SK-N-SH treated with all-trans-retinoic acid at 6 μM for 48 hours (cell line): ENCODE measurements at regions not wholly inside any gene's neighbourhood (a gene's known extent, or its start where the extent isn't known, plus 50 kb on each side); places are given as distances from the start of the nearest gene placed in this dataset.

Experiments used
- ATAC-seq: fragments of 200-7000 bp; cut with Tn5 transposase; 3 replicates; pipeline ENCODE4 v1.9.1; 2020; ENCODE audit warnings: mild to moderate bottlenecking, moderate library complexity
- BACH2 ChIP-seq: fragments of 250-450 bp; sonication (Bioruptor Pico); IDR thresholded peaks from 2 replicates; pipeline ENCODE4 v1.9.0; 2021; ENCODE audit warnings: mild to moderate bottlenecking, borderline replicate concordance
- CSDC2 ChIP-seq: fragments of 250-450 bp; sonication (Bioruptor Pico); IDR thresholded peaks from 2 replicates; pipeline ENCODE4 v1.5.0; 2020; ENCODE audit warnings: mild to moderate bottlenecking, moderate library complexity
- ESRRG ChIP-seq: fragments of 250-450 bp; sonication (Bioruptor Pico); IDR thresholded peaks from 2 replicates; pipeline ENCODE4 v1.6.1; 2021; ENCODE audit warnings: mild to moderate bottlenecking
- GLIS3 ChIP-seq: fragments of 250-450 bp; sonication (Bioruptor Pico); IDR thresholded peaks from 2 replicates; pipeline ENCODE4 v1.5.0; 2020; ENCODE audit warnings: mild to moderate bottlenecking, moderate library complexity
- ISL1 ChIP-seq: fragments of 250-450 bp; sonication (Bioruptor Pico); IDR thresholded peaks from 2 replicates; pipeline ENCODE4 v2.1.2; 2022; ENCODE audit warnings: mild to moderate bottlenecking, moderate library complexity
- OSR1 ChIP-seq: fragments of 250-450 bp; sonication (Bioruptor Pico); IDR thresholded peaks from 2 replicates; pipeline ENCODE4 v1.8.0; 2022; ENCODE audit warnings: moderate library complexity, mild to moderate bottlenecking, inconsistent platforms
- PATZ1 ChIP-seq: fragments of 250-450 bp; sonication (Bioruptor Pico); IDR thresholded peaks from 2 replicates; pipeline ENCODE4 v1.8.0; 2020; ENCODE audit warnings: mild to moderate bottlenecking, moderate library complexity, borderline replicate concordance
- PPARA ChIP-seq: fragments of 250-450 bp; sonication (Bioruptor Pico); IDR thresholded peaks from 2 replicates; pipeline ENCODE4 v1.5.0; 2020; ENCODE audit warnings: mild to moderate bottlenecking, borderline replicate concordance
- RARB ChIP-seq: fragments of 250-450 bp; sonication (Bioruptor Pico); IDR thresholded peaks from 2 replicates; pipeline ENCODE4 v1.8.0; 2021; ENCODE audit warnings: mild to moderate bottlenecking, moderate library complexity
- SNAI2 ChIP-seq: fragments of 250-450 bp; sonication (Bioruptor Pico); IDR thresholded peaks from 2 replicates; pipeline ENCODE4 v1.5.0; 2020; ENCODE audit warnings: mild to moderate bottlenecking, moderate library complexity
- TCF4 ChIP-seq: fragments of 250-450 bp; sonication (Bioruptor Pico); IDR thresholded peaks from 2 replicates; pipeline ENCODE4 v1.8.0; 2021; ENCODE audit warnings: mild to moderate bottlenecking, moderate library complexity, borderline replicate concordance
- TOX ChIP-seq: fragments of 250-450 bp; sonication (Bioruptor Pico); IDR thresholded peaks from 2 replicates; pipeline ENCODE4 v1.8.0; 2021; ENCODE audit warnings: mild to moderate bottlenecking, moderate library complexity, borderline replicate concordance
- TSHZ2 ChIP-seq: fragments of 250-450 bp; sonication (Bioruptor Pico); IDR thresholded peaks from 2 replicates; pipeline ENCODE4 v1.5.0; 2020; ENCODE audit warnings: mild to moderate bottlenecking, moderate library complexity
- ZFP3 ChIP-seq: fragments of 250-450 bp; sonication (Bioruptor Pico); IDR thresholded peaks from 2 replicates; pipeline ENCODE4 v1.5.0; 2020; ENCODE audit warnings: mild to moderate bottlenecking, moderate library complexity
- ZFP30 ChIP-seq: fragments of 450-650 bp; formaldehyde crosslinking; IDR thresholded peaks from 2 replicates; pipeline ENCODE4 v1.5.0; 2022; ENCODE audit warnings: mild to moderate bottlenecking, moderate library complexity
- ZNF565 ChIP-seq: fragments of 450-650 bp; formaldehyde crosslinking; conservative IDR thresholded peaks from 2 replicates; pipeline ENCODE4 v1.5.0; 2020; ENCODE audit warnings: low read depth, mild to moderate bottlenecking, moderate library complexity
- ZNF70 ChIP-seq: fragments of 450-650 bp; formaldehyde crosslinking; IDR thresholded peaks from 2 replicates; pipeline ENCODE4 v1.5.0; 2020; ENCODE audit warnings: mild to moderate bottlenecking, moderate library complexity
- ZNF8 ChIP-seq: fragments of 450-650 bp; formaldehyde crosslinking; IDR thresholded peaks from 2 replicates; pipeline ENCODE4 v1.5.0; 2020; ENCODE audit warnings: mild to moderate bottlenecking, moderate library complexity
- TF ChIP-seq, protein P1 (sequence below): fragments of 250-450 bp; sonication (Bioruptor Pico); IDR thresholded peaks from 2 replicates; pipeline ENCODE4 v1.5.1; 2021; ENCODE audit warnings: mild to moderate bottlenecking, moderate library complexity
- TF ChIP-seq, protein P2 (sequence below): fragments of 250-450 bp; sonication (Bioruptor Pico); IDR thresholded peaks from 2 replicates; pipeline ENCODE4 v1.8.0; 2021; ENCODE audit warnings: low read depth, mild to moderate bottlenecking, moderate library complexity, borderline replicate concordance

- ATAC-seq, result no peak
- no peak for TF ChIP-seq TSHZ2
- TF ChIP-seq TOX (CRISPR knock-in tag), result no peak
- TF ChIP-seq ZFP3, result no peak
- no peak for TF ChIP-seq RARB (CRISPR knock-in tag)
- TF ChIP-seq ZNF70, result no peak
- TF ChIP-seq, protein P1, sequence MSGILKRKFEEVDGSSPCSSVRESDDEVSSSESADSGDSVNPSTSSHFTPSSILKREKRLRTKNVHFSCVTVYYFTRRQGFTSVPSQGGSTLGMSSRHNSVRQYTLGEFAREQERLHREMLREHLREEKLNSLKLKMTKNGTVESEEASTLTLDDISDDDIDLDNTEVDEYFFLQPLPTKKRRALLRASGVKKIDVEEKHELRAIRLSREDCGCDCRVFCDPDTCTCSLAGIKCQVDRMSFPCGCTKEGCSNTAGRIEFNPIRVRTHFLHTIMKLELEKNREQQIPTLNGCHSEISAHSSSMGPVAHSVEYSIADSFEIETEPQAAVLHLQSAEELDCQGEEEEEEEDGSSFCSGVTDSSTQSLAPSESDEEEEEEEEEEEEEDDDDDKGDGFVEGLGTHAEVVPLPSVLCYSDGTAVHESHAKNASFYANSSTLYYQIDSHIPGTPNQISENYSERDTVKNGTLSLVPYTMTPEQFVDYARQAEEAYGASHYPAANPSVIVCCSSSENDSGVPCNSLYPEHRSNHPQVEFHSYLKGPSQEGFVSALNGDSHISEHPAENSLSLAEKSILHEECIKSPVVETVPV, result no peak
- TF ChIP-seq TCF4 (CRISPR knock-in tag), result no peak
- TF ChIP-seq BACH2, result no peak
- no peak for TF ChIP-seq PATZ1 (CRISPR knock-in tag)
- TF ChIP-seq GLIS3 (CRISPR knock-in tag), result no peak
- TF ChIP-seq CSDC2 (CRISPR knock-in tag), result no peak
- TF ChIP-seq OSR1 (CRISPR knock-in tag), result no peak
- no peak for TF ChIP-seq SNAI2 (CRISPR knock-in tag)
- no peak for TF ChIP-seq ZNF8 (CRISPR knock-in tag)
- TF ChIP-seq PPARA (CRISPR knock-in tag), result no peak
Measured at GRCh38 chrX:19198473-19198872, 76.2 kb upstream of the ADGRG2 start.

- TF ChIP-seq ZFP30 (CRISPR knock-in tag) (no peak), TCF4 (CRISPR knock-in tag) (no peak), GLIS3 (CRISPR knock-in tag) (no peak), ZNF565 (no peak), RARB (CRISPR knock-in tag) (no peak), ESRRG (CRISPR knock-in tag) (no peak), CSDC2 (CRISPR knock-in tag) (no peak), TOX (CRISPR knock-in tag) (no peak)
- TF ChIP-seq, protein P1, result no peak
- TF ChIP-seq, all 23 proteins: peak for 0
- ATAC-seq, result no peak
Measured at GRCh38 chrX:19202171-19202570, 79.9 kb upstream of the ADGRG2 start.

DNA sequence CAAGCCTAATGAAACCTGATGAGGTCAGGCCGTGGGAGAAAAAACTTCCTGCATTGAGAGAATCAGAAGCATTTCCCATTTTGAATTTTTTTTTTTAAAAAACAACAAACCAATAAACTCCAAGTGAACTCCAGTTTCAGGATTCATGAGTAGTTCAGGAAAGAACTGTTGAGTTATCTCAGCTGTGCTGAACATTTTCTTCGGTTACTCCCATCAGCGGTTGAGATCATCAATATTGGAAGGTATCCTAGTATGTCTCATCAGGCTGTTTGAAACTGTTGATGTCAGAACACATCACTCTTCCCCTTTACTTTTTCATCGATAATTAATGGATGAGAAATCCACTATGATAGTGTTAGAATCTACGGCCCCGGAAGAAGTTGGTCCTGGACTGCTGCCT, 82.4 kb upstream of the ADGRG2 start:
- no peak for ATAC-seq
- TF ChIP-seq, protein P1, result no peak
- TF ChIP-seq RARB (CRISPR knock-in tag), result no peak
- TF ChIP-seq, protein P2, sequence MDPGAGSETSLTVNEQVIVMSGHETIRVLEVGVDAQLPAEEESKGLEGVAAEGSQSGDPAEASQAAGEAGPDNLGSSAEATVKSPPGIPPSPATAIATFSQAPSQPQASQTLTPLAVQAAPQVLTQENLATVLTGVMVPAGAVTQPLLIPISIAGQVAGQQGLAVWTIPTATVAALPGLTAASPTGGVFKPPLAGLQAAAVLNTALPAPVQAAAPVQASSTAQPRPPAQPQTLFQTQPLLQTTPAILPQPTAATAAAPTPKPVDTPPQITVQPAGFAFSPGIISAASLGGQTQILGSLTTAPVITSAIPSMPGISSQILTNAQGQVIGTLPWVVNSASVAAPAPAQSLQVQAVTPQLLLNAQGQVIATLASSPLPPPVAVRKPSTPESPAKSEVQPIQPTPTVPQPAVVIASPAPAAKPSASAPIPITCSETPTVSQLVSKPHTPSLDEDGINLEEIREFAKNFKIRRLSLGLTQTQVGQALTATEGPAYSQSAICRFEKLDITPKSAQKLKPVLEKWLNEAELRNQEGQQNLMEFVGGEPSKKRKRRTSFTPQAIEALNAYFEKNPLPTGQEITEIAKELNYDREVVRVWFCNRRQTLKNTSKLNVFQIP (CRISPR knock-in tag), result no peak
- no peak for TF ChIP-seq ZNF8 (CRISPR knock-in tag)
- no peak for TF ChIP-seq ISL1 (CRISPR knock-in tag)
- TF ChIP-seq GLIS3 (CRISPR knock-in tag), result no peak
- no peak for TF ChIP-seq OSR1 (CRISPR knock-in tag)
